ENCODE measurements at regions not wholly inside any gene's neighbourhood (a gene's known extent, or its start where the extent isn't known, plus 50 kb on each side); places are given as distances from the start of the nearest gene placed in this dataset.

DNA sequence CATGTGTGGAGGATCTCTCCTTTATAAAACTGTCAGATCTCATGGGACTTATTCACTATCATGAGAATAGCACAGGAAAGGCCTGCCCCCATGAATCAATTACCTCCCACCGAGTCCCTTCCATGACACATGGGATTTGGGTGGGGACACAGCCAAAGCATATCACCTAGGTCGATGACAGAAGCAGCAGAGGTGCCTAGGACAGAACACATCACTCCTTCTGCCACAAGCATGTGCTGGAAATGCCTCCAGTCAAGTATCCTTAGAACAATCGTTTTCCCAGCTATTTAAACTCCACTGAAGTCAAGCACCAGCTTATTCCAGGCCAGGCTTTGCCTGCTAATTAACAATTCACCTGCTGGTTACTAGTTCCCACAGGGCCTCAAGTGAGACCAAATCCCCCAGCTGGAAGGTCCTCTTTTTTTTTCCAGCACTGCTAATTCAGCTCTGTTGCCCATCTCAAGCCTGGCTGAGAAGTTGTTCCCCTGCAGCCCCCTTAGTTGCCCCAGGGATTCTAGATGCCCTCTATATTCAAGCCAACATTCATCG, 212.3 kb upstream of the NUDT4 start:
- intact Hi-C loops (cut with DNase I): no loop called here
- DNase-seq (ENCODE audit: low spot score): no peak

DNA sequence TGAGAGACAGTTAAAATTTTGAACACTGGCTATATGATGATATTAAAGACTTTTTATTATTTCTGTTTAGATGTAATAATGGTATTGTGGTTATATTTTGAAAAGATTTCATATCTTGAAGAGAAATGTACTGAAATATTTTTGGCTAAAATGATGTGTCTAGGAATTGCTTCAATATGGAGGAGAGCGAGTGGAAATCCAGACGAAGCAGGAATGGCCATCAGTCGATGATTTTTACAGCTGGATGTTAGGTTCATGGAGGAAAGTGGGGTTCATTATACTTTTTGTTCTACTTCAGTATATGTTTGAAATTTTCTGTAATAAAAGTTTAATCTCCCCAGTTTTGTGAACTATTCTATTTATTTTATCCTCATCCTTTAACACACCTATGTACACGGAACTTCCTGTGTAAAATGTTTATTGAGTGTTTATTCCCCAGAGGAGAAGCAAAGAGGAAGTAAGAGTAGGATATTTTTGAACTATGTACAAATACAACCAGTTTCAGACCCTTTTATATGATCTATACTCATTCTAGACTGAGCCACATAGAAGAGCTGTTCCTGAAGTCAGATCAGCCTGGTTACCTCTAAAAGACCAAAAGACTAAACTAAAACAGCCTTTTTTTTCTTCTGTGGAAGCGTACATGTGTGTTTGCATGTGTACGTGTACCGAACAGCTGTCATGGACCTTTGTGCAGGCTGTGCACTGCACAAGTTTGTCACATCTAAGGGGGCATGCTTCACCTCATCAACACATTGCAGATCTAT, 211.0 kb upstream of the NUDT4 start:
- no peak for DNase-seq (ENCODE audit: low spot score)
- intact Hi-C loops (cut with DNase I): no loop called here

DNA sequence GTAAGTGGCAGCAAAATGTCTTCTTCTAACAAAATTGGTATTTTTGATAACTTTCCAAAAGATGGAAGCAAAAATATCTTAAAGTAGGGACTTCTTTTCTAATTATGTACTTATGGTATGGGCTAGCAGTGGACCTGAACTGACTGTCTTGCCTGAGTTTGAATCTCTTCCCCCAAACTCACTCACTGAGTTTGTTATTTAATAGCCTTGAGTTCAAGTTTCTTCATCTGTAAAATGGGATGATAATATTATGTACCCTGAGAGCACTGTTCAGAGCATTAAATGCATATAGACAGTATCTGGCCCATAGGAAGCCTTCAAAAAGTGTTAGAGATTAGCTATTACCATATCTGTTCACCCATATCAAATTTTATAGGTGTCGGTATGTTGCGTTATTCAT, 210.4 kb upstream of the NUDT4 start:
- intact Hi-C loops (cut with DNase I): no loop called here
- no peak for DNase-seq (ENCODE audit: low spot score)

DNA sequence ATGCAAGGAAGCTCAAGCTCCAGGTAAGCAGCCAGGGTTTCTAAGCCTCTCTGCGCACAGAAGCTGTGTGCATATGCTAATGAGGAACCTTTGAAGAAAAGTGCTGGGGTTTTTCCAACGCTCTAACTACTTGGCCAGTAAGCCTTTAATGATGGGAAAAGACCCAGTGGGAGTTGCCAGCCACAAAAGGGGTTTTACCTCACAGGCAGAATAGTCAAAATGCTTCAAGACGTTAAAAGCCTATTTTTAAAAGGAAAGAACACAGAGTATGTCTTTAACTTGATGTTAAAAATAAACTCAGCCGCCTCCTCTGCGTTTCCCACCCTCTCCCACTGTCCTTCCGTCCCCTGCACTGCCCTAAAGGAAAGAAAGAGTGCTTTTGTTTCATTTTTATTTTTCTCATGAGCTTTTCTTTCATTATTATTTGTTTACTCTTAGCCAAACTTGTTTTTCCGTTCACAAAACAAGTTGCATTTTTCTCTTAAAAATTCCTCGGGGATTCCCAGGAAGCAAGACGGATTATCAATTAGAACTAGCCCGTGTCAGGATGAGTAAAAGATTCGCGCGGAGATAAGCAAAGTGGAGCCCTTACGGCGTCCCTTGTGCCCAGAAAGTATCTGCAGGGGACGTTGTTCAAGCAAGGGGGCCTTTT, 209.8 kb upstream of the NUDT4 start:
- intact Hi-C loops (cut with DNase I): no loop called here

DNA sequence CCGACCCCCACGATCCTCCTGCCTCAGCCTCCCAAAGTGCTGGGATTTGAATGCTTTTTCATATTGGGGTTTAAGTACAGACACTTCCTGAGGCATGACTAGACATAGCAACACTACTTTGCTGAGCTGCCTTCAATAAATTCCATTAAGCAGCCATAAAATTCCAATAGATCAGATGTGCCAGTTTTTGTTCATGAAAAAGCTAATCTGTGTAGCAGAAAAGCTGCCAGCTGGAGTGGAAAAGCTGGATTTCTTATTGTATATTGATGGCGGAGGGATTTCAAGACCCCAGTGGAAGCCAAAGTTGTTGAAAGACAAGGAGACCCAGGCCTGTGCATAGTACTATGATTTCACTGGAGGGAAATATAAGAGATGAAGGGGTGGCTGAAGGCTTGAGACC, 209.0 kb upstream of the NUDT4 start:
- intact Hi-C loops (cut with DNase I): no loop called here
- no peak for DNase-seq (ENCODE audit: low spot score)

More for the DNA sequence above, 209.8 kb upstream of the NUDT4 start:
- no peak for DNase-seq (ENCODE audit: low spot score)

DNA sequence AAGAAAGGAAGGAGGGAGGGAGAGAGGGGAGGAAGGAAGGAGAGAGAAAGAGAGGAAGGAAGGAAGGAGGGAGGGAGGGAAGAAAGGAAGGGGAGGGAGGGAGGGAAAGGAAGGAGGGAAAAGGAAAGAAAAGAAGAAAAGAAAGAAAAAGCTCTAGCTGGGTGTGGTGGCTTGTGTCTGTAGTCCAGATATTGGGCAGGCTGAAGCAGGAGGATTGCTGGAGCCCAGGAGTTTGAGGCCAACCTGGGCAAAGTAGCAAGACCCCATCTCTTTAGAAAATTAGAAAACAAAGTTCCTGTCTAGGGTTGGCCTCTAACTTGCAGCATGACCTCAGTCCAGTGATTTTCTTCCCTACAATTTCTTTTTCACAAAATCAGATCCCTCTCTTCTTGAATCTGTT, 208.2 kb upstream of the NUDT4 start:
- DNase-seq (ENCODE audit: low spot score): no peak

DNA sequence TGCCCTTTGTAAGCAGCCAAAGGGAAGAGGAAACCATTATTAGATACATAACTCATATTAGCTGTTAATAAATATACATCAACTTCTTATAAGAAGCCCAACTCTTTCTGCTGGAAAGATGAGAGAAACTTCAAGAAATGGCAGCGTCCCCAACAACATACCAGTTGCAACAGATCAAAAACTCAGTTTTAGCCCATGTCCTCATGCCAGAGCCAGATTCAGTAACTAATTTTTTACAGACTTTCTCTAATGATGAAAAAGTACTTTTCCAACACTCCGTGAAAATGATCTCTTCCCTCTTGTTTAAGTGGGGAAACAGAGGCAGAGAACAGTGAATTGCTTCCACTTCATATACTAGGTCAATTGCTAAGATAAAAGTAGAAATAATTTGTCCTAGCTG, 206.8 kb upstream of the NUDT4 start:
- DNase-seq (ENCODE audit: low spot score): no peak
- intact Hi-C loops (cut with DNase I): no loop called here

More for the DNA sequence above, 208.2 kb upstream of the NUDT4 start:
- intact Hi-C loops (cut with DNase I): no loop called here

DNA sequence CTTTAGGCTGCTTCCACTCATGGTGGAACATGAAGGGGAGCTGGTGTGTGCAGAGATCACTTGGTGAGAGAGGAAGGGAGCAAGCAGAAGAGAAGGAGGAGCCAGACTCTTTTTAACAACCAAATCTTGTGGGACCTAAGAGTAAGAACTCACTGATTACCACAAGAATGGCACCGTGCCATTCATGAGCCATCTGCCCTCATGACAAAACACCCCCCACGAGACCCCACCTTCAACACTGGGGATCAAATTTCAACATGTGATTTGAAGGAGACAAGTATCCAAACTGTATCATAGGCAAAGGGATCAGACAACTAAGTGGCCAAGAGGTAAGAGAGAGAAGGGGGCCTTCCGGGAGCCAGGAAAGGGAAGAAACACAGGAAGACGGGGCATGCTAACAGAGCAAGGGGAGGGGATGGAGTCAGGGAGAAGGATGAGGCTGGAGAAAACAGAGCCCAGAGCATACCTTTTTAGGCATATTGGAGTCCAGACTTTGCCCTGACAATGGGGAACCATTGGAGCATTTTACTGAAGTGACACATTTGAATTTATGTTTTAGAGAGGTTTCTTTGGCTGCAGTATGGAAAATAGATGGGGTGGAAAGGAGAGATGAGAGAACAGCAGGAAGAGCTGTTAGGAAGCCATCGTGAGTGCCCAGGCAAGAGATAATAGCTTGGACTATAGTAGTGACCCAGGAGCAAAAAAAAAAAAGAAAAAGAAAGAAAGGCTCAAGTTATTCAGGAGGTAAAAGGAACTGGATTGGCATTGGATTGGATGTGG, 204.4 kb upstream of the NUDT4 start:
- intact Hi-C loops (cut with DNase I): no loop called here
- DNase-seq (ENCODE audit: low spot score): no peak

DNA sequence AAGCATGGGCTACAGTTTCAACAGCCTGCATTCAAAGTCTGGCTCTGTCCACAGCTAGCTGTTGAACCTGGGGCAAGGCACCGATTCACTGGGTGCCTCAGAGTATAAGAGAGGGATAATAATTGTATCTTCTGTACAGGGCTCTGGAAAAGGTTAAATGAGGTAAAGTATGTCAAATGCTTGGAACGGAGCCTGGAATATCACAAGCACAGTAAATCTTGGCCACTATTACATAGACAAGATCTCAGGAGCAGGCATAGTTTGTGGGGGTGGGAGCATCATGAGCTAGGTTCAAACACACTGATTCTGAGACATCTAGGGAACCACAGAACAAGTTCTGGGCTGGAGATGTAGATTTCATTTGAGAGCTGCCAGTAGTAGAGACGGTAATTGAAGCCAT, 203.7 kb upstream of the NUDT4 start:
- no peak for DNase-seq (ENCODE audit: low spot score)
- intact Hi-C loops (cut with DNase I): loop anchor here (2.0 kb wide), 1 partner anchor 45 kb away; no protein-coding TSS in a partner anchor

DNA sequence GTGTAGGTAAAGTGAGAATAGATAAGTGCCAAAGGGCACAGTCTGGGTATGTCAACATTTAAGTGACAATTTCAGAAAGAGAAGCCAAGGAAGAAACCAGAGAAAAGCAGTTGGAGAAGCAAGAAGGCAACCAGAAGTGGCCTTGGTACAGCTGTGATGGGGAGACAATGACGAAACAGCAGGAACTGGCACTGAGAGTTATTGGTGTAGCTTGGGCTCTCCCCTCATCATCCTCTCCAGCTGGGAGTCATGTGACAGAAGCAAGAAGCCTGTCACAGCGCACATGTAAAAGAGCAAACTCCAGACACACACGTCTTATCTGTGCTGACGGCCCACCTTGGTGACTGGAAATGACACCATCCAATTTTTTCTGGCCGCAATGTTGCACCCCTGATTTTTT, 203.3 kb upstream of the NUDT4 start:
- no peak for DNase-seq (ENCODE audit: low spot score)
- intact Hi-C loops (cut with DNase I): loop anchor here (2.0 kb wide), 1 partner anchor 46 kb away; no protein-coding TSS in a partner anchor

DNA sequence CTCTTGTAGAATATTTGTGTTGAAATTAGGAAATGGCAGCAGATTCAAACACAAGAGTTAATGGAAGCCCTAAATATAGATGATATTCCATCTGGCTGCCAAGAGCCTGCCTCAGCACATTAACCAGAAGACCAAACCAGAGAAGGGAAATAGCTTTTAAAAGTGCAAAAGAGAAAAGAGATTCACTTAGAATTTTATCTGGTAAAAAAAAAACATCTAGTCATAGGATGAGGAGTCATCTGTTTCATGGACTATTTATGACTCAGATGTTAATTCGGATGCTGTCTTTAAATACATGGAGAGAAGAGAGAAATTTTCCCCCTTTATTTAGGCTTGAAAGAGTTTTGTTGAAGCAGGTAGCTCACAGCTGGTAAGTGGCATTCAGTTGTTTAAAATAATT, 201.6 kb upstream of the NUDT4 start:
- no peak for DNase-seq (ENCODE audit: low spot score)
- intact Hi-C loops (cut with DNase I): loop anchor here (5.0 kb wide), 1 partner anchor 201 kb away; the partner anchor contains the start of gene NUDT4

DNA sequence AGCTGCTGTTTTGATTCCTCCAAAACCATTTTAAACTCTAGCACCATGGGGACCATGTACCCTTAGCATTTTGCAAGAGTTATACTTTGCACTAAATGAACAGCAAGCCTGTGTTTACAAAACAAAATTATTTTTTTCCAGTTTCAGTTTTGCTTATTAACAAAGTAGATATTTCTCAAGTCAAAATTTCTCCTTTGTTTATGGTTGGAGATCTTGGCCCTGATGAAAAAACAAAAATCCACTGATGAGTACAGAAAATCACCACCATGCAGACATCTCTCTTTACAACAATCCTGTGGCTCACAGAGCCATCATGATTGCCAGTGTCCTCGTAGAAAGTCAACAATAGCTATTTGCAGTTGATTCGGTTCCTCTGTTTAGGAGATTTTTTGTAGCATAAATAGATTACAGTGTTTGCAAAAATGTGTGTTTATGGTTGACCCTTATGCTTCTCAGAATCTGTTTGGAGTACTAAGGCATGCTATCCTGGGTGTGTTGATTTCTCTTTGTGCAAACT, 201.1 kb upstream of the NUDT4 start:
- intact Hi-C loops (cut with DNase I): loop anchor here (5.0 kb wide), 1 partner anchor 201 kb away; the partner anchor contains the start of gene NUDT4
- DNase-seq (ENCODE audit: low spot score): no peak

DNA sequence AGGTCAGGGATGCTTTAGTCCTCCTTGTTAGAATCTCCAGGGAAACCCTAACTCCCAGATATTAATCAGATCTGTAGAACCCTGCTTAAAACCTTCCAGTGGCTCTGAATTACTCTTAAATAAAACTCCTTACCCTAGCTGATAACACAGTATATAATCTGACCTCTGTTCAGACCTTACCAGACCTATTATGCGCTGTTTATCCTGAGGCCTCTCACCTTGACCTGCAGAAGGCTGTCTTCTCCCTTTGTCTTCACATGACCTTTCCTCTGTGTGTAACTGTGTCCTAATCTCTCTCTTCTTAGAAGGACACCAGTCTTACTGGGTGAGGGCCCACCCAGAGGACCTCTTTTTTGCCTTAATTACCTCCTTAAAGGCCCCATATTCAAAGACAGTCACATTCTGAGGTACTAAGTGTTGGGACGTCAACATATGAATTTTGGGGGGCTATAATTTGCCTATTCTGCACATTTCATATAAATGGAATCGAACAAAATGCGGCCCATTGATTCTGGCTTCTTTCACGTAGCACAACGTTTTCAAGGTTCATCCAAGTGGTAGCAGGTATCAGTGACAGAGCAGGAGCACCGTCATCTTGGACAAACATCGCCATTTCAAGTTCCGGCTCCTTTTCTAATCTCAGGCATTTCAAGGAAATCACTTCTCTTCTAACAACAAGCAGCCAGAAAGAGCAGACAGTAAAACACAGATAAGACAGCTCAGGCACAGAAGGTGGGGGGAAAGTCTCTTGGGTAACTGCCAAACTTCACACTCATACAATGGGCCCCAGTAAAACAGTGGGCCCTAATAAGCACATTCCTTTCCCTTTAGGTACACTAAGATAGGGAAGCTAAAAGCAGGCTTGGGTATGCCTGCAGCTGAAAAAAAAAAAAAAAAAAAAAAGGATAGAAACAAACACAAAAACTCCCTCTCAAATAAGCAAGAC, 200.2 kb upstream of the NUDT4 start:
- intact Hi-C loops (cut with DNase I): loop anchor here (5.0 kb wide), 1 partner anchor 200 kb away; the partner anchor contains the start of gene NUDT4
- DNase-seq (ENCODE audit: low spot score): no peak

DNA sequence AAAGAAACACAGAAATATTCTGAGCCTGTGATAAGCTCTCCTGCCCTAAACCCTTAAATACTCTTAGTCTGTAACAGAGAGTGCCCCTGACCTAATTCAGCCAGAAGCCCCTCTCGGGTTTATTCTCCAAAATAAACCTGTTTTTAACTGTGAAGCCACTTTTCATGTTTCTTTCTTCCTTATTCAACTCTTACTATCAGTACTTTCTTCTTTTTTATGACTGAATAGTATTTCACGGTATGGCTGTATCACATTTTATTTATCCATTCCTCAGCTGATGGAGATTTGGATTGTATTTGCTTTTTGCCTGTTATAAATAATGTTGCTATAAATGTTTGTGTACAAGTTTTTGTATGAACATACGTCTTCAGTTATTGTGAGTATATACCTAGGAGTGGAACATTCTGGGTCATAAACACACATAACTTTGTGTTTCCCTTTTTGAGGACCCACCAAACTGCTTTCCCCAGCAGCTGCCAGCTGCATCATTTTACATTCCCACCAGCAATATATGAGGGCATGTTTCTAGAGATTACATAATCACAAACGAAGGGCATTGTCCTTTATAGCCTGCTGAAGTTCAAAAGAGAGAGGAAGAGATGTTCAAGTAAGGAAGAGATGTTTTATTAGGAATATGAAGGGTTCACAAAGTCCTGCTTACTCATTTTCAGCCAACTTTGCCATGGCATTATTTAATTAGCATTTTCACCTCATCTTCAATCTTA, 199.4 kb upstream of the NUDT4 start:
- no peak for DNase-seq (ENCODE audit: low spot score)
- intact Hi-C loops (cut with DNase I): loop anchor here (5.0 kb wide), 1 partner anchor 199 kb away; the partner anchor contains the start of gene NUDT4

DNA sequence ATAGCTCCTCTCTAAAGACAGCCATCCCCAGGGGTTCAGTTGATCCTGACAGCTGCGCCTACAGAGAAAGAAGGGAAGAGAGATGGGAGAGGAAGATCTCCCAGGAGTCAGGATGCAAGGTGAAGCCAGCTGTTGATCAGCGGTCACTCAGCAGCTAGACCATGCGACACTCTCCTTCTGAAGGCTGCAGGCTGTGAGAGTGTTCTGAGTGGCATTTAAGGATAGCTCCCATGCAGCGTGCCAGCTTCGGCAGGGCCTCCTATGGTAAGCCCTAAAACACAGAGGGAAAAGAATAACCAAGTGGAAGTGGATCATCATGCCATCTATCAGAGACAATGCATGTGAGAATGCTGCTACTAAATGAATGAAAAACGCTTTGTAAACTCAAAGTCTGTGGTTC, 197.9 kb upstream of the NUDT4 start:
- no peak for DNase-seq (ENCODE audit: low spot score)
- intact Hi-C loops (cut with DNase I): loop anchor here (5.0 kb wide), 2 partner anchors 123 to 198 kb away; partner anchors contain the start of gene NUDT4

DNA sequence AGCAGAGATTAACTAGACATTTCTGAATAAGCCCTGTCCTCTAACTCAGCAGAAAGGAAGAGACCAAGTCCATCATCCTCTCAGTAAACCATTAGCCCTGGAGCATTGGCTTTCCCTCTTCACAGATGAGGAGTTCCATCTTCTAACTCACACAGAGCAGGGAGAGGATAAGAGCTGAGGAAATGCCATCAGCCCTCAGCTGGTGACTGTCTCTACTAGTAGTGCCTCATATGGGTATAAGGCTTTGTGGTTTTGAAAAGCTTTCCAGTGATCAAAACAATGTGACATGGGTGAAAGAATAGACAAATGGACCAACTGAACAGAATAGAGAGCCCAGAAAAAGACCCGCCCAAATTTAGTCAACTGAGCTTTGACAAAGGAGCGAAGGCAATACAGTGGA, 197.2 kb upstream of the NUDT4 start:
- intact Hi-C loops (cut with DNase I): loop anchor here (5.0 kb wide), 1 partner anchor 122 kb away; no protein-coding TSS in a partner anchor
- no peak for DNase-seq (ENCODE audit: low spot score)

DNA sequence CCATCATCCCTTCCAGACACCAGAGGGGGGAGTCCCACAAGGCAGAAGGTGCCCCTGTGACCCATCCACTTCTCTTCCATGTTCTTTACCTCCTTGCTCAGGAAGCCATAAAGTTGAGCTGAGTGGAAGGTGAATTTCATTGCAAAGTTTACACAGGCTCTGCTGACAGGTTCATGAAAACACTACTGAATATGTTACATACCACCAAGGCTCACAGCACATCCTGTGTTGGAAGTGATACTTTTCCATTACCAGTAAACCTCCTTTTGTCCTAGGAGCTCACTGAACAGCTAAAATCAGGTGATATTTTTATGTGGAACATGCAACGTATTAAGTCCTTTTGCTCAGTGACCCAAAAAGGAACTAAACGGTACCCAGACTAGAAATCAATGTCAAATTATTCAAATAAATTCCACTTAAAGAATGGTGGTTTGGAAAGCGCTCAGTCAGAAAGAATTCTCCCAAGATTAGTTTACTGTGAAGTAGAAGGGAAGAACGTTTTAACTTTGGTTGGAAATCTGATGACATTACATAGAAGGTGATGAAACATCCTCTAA, 196.2 kb upstream of the NUDT4 start:
- intact Hi-C loops (cut with DNase I): loop anchor here (5.0 kb wide), 1 partner anchor 121 kb away; no protein-coding TSS in a partner anchor
- DNase-seq (ENCODE audit: low spot score): no peak
